ENCODE measurements at regions not wholly inside any gene's neighbourhood (a gene's known extent, or its start where the extent isn't known, plus 50 kb on each side); places are given as distances from the start of the nearest gene placed in this dataset.

GRCh38 chr2:58928973-58929372 is 687.8 kb upstream of the FANCL start:
- no peak overlapping the region for H2AFZ ChIP-seq (ENCODE audit: low read length)
- no peaks in the 10 kb centered on the region for H3K4me1 ChIP-seq (ENCODE audit: insufficient read depth, low read length, severe bottlenecking)
- H3K36me3 ChIP-seq (ENCODE audit: insufficient read depth, low read length) = no peaks in the 10 kb centered on the region
- H3F3A ChIP-seq (ENCODE audit: insufficient read depth, low read length) = no peaks in the 10 kb centered on the region
- H4K20me1 ChIP-seq (ENCODE audit: insufficient read depth, low read length) = no peaks in the 10 kb centered on the region
- H3K4me2 ChIP-seq (ENCODE audit: low read length) = no peak overlapping the region
- TF ChIP-seq EZH2 (IDR thresholded peaks at IDR 0.05; ENCODE audit: borderline replicate concordance, low read length) (no peak), CTCF (IDR thresholded peaks at IDR 0.05; ENCODE audit: low read length) (no peak)
- no peak overlapping the region for H3K9ac ChIP-seq (ENCODE audit: low read length)
- no peak overlapping the region for H3K4me3 ChIP-seq (ENCODE audit: low read depth, low read length, poor library complexity, severe bottlenecking)
- H3K27ac ChIP-seq (ENCODE audit: low read depth, low read length, poor library complexity, severe bottlenecking) = no peak overlapping the region
- no peaks in the 10 kb centered on the region for H3K79me2 ChIP-seq (ENCODE audit: insufficient read depth, low read length)
- no peaks in the 10 kb centered on the region for H3K9me2 ChIP-seq (ENCODE audit: low read depth, low read length)
- H3K27me3 ChIP-seq (ENCODE audit: insufficient read depth, low read length) = no peaks in the 10 kb centered on the region
- H3K9me3 ChIP-seq (ENCODE audit: low read length) = no peaks in the 10 kb centered on the region

- Histone ChIP-seq H3K27me3 (ENCODE audit: insufficient read depth, low read length) (no peaks in the 10 kb centered on the region), H3K4me2 (ENCODE audit: low read length) (no peak overlapping the region), H3K4me1 (ENCODE audit: insufficient read depth, low read length, severe bottlenecking) (no peaks in the 10 kb centered on the region), H4K20me1 (ENCODE audit: insufficient read depth, low read length) (no peaks in the 10 kb centered on the region), H2AFZ (ENCODE audit: low read length) (no peak overlapping the region), H3K4me3 (ENCODE audit: low read depth, low read length, poor library complexity, severe bottlenecking) (no peak overlapping the region), H3K27ac (ENCODE audit: low read depth, low read length, poor library complexity, severe bottlenecking) (no peak overlapping the region), H3K9me2 (ENCODE audit: low read depth, low read length) (no peaks in the 10 kb centered on the region), H3K36me3 (ENCODE audit: insufficient read depth, low read length) (no peaks in the 10 kb centered on the region), H3F3A (ENCODE audit: insufficient read depth, low read length) (no peaks in the 10 kb centered on the region), H3K9ac (ENCODE audit: low read length) (no peak overlapping the region), H3K79me2 (ENCODE audit: insufficient read depth, low read length) (no peaks in the 10 kb centered on the region), H3K9me3 (ENCODE audit: low read length) (no peaks in the 10 kb centered on the region)
- TF ChIP-seq EZH2 (IDR thresholded peaks at IDR 0.05; ENCODE audit: borderline replicate concordance, low read length) (no peak), CTCF (IDR thresholded peaks at IDR 0.05; ENCODE audit: low read length) (no peak)
Observed at GRCh38 chr2:58928391-58928790, 687.3 kb upstream of the FANCL start.

- no peaks in the 10 kb centered on the region for H3K27me3 ChIP-seq (ENCODE audit: insufficient read depth, low read length)
- H3K9me2 ChIP-seq (ENCODE audit: low read depth, low read length) = no peaks in the 10 kb centered on the region
- no peaks in the 10 kb centered on the region for H3K36me3 ChIP-seq (ENCODE audit: insufficient read depth, low read length)
- H3K79me2 ChIP-seq (ENCODE audit: insufficient read depth, low read length) = no peaks in the 10 kb centered on the region
- no peak overlapping the region for H3K27ac ChIP-seq (ENCODE audit: low read depth, low read length, poor library complexity, severe bottlenecking)
- H2AFZ ChIP-seq (ENCODE audit: low read length) = no peak overlapping the region
- TF ChIP-seq CTCF (IDR thresholded peaks at IDR 0.05; ENCODE audit: low read length) (no peak), EZH2 (IDR thresholded peaks at IDR 0.05; ENCODE audit: borderline replicate concordance, low read length) (no peak)
- no peaks in the 10 kb centered on the region for H4K20me1 ChIP-seq (ENCODE audit: insufficient read depth, low read length)
- no peak overlapping the region for H3K4me2 ChIP-seq (ENCODE audit: low read length)
- no peaks in the 10 kb centered on the region for H3K4me1 ChIP-seq (ENCODE audit: insufficient read depth, low read length, severe bottlenecking)
- H3K9ac ChIP-seq (ENCODE audit: low read length) = no peak overlapping the region
- no peak overlapping the region for H3K4me3 ChIP-seq (ENCODE audit: low read depth, low read length, poor library complexity, severe bottlenecking)
- no peaks in the 10 kb centered on the region for H3F3A ChIP-seq (ENCODE audit: insufficient read depth, low read length)
- no peaks in the 10 kb centered on the region for H3K9me3 ChIP-seq (ENCODE audit: low read length)
Observed at GRCh38 chr2:58926112-58926511, 685.0 kb upstream of the FANCL start.

Data from OCI-LY1 (cell line).